ENCODE measurements at regions not wholly inside any gene's neighbourhood (a gene's known extent, or its start where the extent isn't known, plus 50 kb on each side); places are given as distances from the start of the nearest gene placed in this dataset.

DNA sequence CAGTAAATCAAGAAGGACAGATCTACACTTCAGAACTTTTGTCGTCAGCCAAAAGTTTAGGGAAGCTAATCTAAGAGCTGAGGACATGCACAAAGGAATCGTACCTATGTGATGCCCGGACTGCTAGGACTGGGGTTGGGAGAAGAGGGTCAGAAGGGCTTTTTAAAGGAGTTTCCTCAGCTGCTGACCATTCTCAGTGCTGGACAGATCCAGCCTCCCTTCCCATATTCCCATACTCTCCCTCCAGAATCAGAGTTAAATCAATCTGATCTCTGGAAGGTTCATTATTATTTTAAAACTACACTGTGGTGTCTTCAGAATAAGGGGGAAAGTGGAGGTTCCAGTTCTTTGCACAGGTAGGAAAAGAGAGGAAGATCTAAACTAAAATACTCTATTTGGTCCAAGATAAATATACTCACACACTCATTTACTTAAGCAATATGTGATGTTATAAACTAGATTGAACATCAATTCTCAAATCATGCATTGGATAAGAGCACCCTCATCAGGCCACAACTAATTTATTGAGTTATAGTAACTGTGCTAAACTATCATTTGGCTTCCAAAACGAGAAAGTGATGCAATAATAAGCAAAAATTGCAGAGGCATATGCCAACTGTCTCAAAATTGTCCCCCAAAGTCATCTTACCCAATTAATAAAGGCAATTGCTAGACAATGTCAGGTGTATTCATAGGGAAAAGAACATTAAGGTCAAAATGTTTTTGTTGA, 124.7 kb downstream of the HNRNPD start:
- Histone ChIP-seq H4K20me1 (ENCODE audit: insufficient read depth) (no peaks in the 10 kb centered on the region), H3K4me2 (ENCODE audit: low read length) (no peak overlapping the region), H3K9me3 (ENCODE audit: low read length) (no peaks in the 10 kb centered on the region), H3K9ac (ENCODE audit: low read length) (no peak overlapping the region), H3K4me3 (ENCODE audit: low read length) (no peak overlapping the region), H2AFZ (ENCODE audit: low read depth, low read length) (no peak overlapping the region), H3K36me3 (ENCODE audit: insufficient read depth, low read length) (no peaks in the 10 kb centered on the region), H3K9me2 (ENCODE audit: insufficient read depth, low read length) (no peaks in the 10 kb centered on the region), H3K79me2 (replicated peaks; ENCODE audit: insufficient read depth, low read length) (no peaks in the 10 kb centered on the region), H3K27me3 (ENCODE audit: insufficient read depth, low read depth, low read length) (no peaks in the 10 kb centered on the region), H3F3A (ENCODE audit: insufficient read depth, low read length, poor library complexity, severe bottlenecking) (no peaks in the 10 kb centered on the region), H3K27ac (ENCODE audit: low read length) (no peak overlapping the region)
- TF ChIP-seq EZH2 (IDR thresholded peaks at IDR 0.05; ENCODE audit: borderline replicate concordance, insufficient read depth, low read length, poor library complexity, severe bottlenecking) (no peak), TAF1 (IDR thresholded peaks at IDR 0.05; ENCODE audit: low read depth) (no peak), SMC3 (conservative IDR thresholded peaks at IDR 0.05; ENCODE audit: poor library complexity) (peak; percentile 52), POLR2AphosphoS5 (IDR thresholded peaks at IDR 0.05) (no peak), EP300 (conservative IDR thresholded peaks at IDR 0.05; ENCODE audit: poor library complexity, severe bottlenecking) (no peak), RAD21 (conservative IDR thresholded peaks at IDR 0.05) (peak; percentile 55)
- TF ChIP-seq, protein P1, sequence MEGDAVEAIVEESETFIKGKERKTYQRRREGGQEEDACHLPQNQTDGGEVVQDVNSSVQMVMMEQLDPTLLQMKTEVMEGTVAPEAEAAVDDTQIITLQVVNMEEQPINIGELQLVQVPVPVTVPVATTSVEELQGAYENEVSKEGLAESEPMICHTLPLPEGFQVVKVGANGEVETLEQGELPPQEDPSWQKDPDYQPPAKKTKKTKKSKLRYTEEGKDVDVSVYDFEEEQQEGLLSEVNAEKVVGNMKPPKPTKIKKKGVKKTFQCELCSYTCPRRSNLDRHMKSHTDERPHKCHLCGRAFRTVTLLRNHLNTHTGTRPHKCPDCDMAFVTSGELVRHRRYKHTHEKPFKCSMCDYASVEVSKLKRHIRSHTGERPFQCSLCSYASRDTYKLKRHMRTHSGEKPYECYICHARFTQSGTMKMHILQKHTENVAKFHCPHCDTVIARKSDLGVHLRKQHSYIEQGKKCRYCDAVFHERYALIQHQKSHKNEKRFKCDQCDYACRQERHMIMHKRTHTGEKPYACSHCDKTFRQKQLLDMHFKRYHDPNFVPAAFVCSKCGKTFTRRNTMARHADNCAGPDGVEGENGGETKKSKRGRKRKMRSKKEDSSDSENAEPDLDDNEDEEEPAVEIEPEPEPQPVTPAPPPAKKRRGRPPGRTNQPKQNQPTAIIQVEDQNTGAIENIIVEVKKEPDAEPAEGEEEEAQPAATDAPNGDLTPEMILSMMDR (IDR thresholded peaks at IDR 0.05; ENCODE audit: poor library complexity, severe bottlenecking): peak; percentile 47

DNA sequence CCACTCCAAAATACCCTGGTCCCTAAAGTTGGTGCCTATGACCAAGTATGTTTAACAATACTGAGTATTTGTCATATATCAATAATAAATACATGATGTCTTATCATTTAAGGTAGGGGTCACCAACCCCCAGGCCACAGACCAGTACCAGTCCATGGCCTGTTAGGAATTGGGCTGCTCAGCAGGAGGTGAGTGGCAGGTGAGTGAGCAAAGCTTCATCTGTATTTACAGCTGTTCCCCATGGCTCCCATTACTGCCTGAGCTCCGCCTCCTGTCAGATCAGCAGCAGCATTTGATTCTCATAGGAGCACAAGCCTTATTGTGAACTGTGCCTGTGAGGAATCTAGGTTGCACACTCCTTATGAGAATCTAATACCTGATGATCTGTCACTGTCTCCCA, 126.2 kb downstream of the HNRNPD start:
- TF ChIP-seq, protein P1 (IDR thresholded peaks at IDR 0.05; ENCODE audit: poor library complexity, severe bottlenecking): no peak
- no peak for TF ChIP-seq SMC3 (conservative IDR thresholded peaks at IDR 0.05; ENCODE audit: poor library complexity)
- no peak for TF ChIP-seq TAF1 (IDR thresholded peaks at IDR 0.05; ENCODE audit: low read depth)
- TF ChIP-seq EZH2 (IDR thresholded peaks at IDR 0.05; ENCODE audit: borderline replicate concordance, insufficient read depth, low read length, poor library complexity, severe bottlenecking): no peak
- Histone ChIP-seq H3F3A (ENCODE audit: insufficient read depth, low read length, poor library complexity, severe bottlenecking) (no peaks in the 10 kb centered on the region), H3K4me2 (ENCODE audit: low read length) (no peak overlapping the region), H3K9ac (ENCODE audit: low read length) (no peak overlapping the region), H4K20me1 (ENCODE audit: insufficient read depth) (no peaks in the 10 kb centered on the region), H3K9me2 (ENCODE audit: insufficient read depth, low read length) (no peaks in the 10 kb centered on the region), H3K27me3 (ENCODE audit: insufficient read depth, low read depth, low read length) (no peaks in the 10 kb centered on the region), H3K9me3 (ENCODE audit: low read length) (no peaks in the 10 kb centered on the region), H2AFZ (ENCODE audit: low read depth, low read length) (no peak overlapping the region), H3K4me3 (ENCODE audit: low read length) (no peak overlapping the region), H3K27ac (ENCODE audit: low read length) (no peak overlapping the region), H3K36me3 (ENCODE audit: insufficient read depth, low read length) (no peaks in the 10 kb centered on the region), H3K79me2 (replicated peaks; ENCODE audit: insufficient read depth, low read length) (no peaks in the 10 kb centered on the region)

DNA sequence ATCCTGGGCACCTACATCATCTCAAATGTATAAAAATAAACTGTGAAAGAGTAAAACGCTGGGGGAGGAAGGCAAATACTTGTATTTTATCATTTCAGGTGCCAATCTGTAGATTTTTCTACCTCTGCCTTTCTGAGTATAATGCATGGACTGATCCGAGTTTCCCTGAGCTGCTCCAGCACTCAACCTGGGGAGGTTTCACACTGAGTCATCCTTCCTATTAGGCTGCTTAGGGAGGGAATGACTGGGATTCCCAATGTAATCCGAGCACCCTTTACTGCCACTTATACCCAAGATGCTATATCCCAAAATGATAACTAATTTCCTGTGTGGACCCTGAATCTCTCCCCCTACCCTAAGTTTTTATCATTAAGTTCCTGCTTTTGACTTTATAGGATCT, 126.6 kb downstream of the HNRNPD start:
- no peaks in the 10 kb centered on the region for H3K27me3 ChIP-seq (ENCODE audit: insufficient read depth, low read depth, low read length)

More for the DNA sequence above, 126.6 kb downstream of the HNRNPD start:
- Histone ChIP-seq H3K4me3 (ENCODE audit: low read length) (no peak overlapping the region), H3K36me3 (ENCODE audit: insufficient read depth, low read length) (no peaks in the 10 kb centered on the region), H3K4me2 (ENCODE audit: low read length) (no peak overlapping the region), H2AFZ (ENCODE audit: low read depth, low read length) (no peak overlapping the region), H4K20me1 (ENCODE audit: insufficient read depth) (no peaks in the 10 kb centered on the region), H3K79me2 (replicated peaks; ENCODE audit: insufficient read depth, low read length) (no peaks in the 10 kb centered on the region), H3K9me2 (ENCODE audit: insufficient read depth, low read length) (no peaks in the 10 kb centered on the region), H3K27ac (ENCODE audit: low read length) (no peak overlapping the region), H3K9me3 (ENCODE audit: low read length) (no peaks in the 10 kb centered on the region), H3K9ac (ENCODE audit: low read length) (no peak overlapping the region), H3F3A (ENCODE audit: insufficient read depth, low read length, poor library complexity, severe bottlenecking) (no peaks in the 10 kb centered on the region)
- TF ChIP-seq POLR2AphosphoS5 (IDR thresholded peaks at IDR 0.05): no peak
- TF ChIP-seq SMC3 (conservative IDR thresholded peaks at IDR 0.05; ENCODE audit: poor library complexity): no peak
- TF ChIP-seq, protein P1 (IDR thresholded peaks at IDR 0.05; ENCODE audit: poor library complexity, severe bottlenecking): no peak
- no peak for TF ChIP-seq RAD21 (conservative IDR thresholded peaks at IDR 0.05)
- TF ChIP-seq, protein P2, sequence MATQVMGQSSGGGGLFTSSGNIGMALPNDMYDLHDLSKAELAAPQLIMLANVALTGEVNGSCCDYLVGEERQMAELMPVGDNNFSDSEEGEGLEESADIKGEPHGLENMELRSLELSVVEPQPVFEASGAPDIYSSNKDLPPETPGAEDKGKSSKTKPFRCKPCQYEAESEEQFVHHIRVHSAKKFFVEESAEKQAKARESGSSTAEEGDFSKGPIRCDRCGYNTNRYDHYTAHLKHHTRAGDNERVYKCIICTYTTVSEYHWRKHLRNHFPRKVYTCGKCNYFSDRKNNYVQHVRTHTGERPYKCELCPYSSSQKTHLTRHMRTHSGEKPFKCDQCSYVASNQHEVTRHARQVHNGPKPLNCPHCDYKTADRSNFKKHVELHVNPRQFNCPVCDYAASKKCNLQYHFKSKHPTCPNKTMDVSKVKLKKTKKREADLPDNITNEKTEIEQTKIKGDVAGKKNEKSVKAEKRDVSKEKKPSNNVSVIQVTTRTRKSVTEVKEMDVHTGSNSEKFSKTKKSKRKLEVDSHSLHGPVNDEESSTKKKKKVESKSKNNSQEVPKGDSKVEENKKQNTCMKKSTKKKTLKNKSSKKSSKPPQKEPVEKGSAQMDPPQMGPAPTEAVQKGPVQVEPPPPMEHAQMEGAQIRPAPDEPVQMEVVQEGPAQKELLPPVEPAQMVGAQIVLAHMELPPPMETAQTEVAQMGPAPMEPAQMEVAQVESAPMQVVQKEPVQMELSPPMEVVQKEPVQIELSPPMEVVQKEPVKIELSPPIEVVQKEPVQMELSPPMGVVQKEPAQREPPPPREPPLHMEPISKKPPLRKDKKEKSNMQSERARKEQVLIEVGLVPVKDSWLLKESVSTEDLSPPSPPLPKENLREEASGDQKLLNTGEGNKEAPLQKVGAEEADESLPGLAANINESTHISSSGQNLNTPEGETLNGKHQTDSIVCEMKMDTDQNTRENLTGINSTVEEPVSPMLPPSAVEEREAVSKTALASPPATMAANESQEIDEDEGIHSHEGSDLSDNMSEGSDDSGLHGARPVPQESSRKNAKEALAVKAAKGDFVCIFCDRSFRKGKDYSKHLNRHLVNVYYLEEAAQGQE (IDR thresholded peaks at IDR 0.05; ENCODE audit: borderline replicate concordance): no peak
- TF ChIP-seq TAF1 (IDR thresholded peaks at IDR 0.05; ENCODE audit: low read depth): no peak
- no peak for TF ChIP-seq MXI1 (conservative IDR thresholded peaks at IDR 0.05; ENCODE audit: poor library complexity, severe bottlenecking)
- no peak for TF ChIP-seq EZH2 (IDR thresholded peaks at IDR 0.05; ENCODE audit: borderline replicate concordance, insufficient read depth, low read length, poor library complexity, severe bottlenecking)
- no peak for TF ChIP-seq EP300 (conservative IDR thresholded peaks at IDR 0.05; ENCODE audit: poor library complexity, severe bottlenecking)
